ENCODE measurements at regions not wholly inside any gene's neighbourhood (a gene's known extent, or its start where the extent isn't known, plus 50 kb on each side); places are given as distances from the start of the nearest gene placed in this dataset.
"Not testable (repeated sequence)": the region's sequence is repeated elsewhere in the genome, so short reads cannot be mapped to it uniquely, and the experiment has no call there.

- Mint-ChIP-seq H3K4me1 (ENCODE audit: low read depth) (no peaks in the 10 kb centered on the region), H3K27ac (no peak overlapping the region), H3K36me3 (no peaks in the 10 kb centered on the region), H3K27me3 (peaks cover 35% of the 10 kb centered on the region), H3K4me3 (no peak overlapping the region), H3K9me3 (no peaks in the 10 kb centered on the region)
- ChIA-PET POLR2A (no interaction called here), CTCF (interaction anchor here (1.5 kb wide), 1 partner anchor 132 kb away, joined by 3 read pairs; no protein-coding TSS in a partner anchor)
- DNase-seq: no peak
- intact Hi-C loops (cut with micrococcal nuclease): no loop called here
Measured at GRCh38 chr15:83379579-83379959, 67.6 kb upstream of the SH3GL3 start.

DNA sequence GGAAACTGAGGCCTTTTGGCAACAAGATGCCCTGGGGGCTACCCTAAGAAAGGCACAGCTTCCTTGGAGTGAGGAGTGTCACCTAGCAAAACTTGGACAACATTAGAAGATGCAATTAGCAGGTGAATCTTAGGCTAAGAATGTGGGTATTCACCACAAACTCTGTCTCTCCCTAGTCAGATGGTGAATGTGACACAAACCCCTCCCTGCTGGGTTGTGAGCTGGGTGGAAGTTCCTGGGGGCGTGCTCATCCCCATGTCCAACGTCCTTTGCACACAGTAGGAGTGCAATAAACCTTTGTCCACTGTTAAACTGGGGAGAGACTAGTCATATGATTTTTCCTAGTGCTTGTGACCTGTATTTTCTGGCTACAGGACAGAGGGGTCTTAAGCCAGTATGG lies 67.1 kb upstream of the SH3GL3 start:
- H3K4me3 Mint-ChIP-seq: no peak overlapping the region
- CTCF ChIA-PET: interaction anchor here (0.7 to 1.5 kb wide), 2 partner anchors 131 to 133 kb away, joined by 3 read pairs; no protein-coding TSS in a partner anchor
- H3K4me1 Mint-ChIP-seq (ENCODE audit: low read depth): no peaks in the 10 kb centered on the region
- no peak overlapping the region for H3K27ac Mint-ChIP-seq
- no peaks in the 10 kb centered on the region for H3K9me3 Mint-ChIP-seq
- no peak for DNase-seq
- intact Hi-C loops (cut with micrococcal nuclease): loop anchor here (1.0 kb wide), 1 partner anchor 132 kb away; no protein-coding TSS in a partner anchor
- POLR2A ChIA-PET: no interaction called here
- H3K27me3 Mint-ChIP-seq: peaks cover 35% of the 10 kb centered on the region
- no peaks in the 10 kb centered on the region for H3K36me3 Mint-ChIP-seq

- H3K4me1 Mint-ChIP-seq (ENCODE audit: low read depth): no peaks in the 10 kb centered on the region
- no peaks in the 10 kb centered on the region for H3K9me3 Mint-ChIP-seq
- POLR2A ChIA-PET: no interaction called here
- intact Hi-C loops (cut with micrococcal nuclease): loop anchor here (1.0 kb wide), 1 partner anchor 132 kb away; no protein-coding TSS in a partner anchor
- H3K27me3 Mint-ChIP-seq: peaks cover 31% of the 10 kb centered on the region
- H3K36me3 Mint-ChIP-seq: no peaks in the 10 kb centered on the region
- CTCF ChIA-PET: interaction anchor here (0.7 to 1.5 kb wide), 2 partner anchors 132 to 134 kb away, joined by 3 read pairs; no protein-coding TSS in a partner anchor
- peak; percentile 55 for DNase-seq
- no peak overlapping the region for H3K4me3 Mint-ChIP-seq
- no peak overlapping the region for H3K27ac Mint-ChIP-seq
Measured at GRCh38 chr15:83380682-83381081, 66.5 kb upstream of the SH3GL3 start.

GRCh38 chr15:83383608-83384139 lies 63.5 kb upstream of the SH3GL3 start:
- POLR2A ChIA-PET; DNase-seq; H3K4me3 Mint-ChIP-seq; H3K9me3 Mint-ChIP-seq; H3K4me1 Mint-ChIP-seq (ENCODE audit: low read depth); intact Hi-C loops (cut with micrococcal nuclease); H3K27ac Mint-ChIP-seq; H3K36me3 Mint-ChIP-seq; CTCF ChIA-PET: not testable (repeated sequence)
- H3K27me3 Mint-ChIP-seq: peaks cover 16% of the 10 kb centered on the region

DNA sequence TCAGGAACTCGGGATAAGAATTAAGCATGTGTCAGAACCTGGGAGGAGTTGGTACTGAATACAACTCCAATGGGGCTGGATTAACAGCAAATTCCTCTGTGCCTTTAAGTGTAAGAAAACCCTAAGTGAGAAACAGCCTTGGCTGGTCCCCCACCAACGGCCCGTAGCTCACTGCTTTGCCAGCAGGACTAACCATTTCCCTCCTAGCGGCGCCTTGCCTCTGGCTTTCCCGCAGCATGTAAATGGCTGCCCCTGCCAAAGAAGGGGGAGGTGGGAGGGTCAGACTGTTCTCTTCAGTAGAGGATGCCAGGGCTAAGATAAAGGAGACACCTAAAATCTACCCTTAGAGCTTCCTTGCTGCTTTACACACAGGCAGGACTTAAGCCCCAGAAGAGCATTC lies 51.0 kb upstream of the SH3GL3 start:
- no peak overlapping the region for H3K27ac Mint-ChIP-seq
- H3K9me3 Mint-ChIP-seq: no peaks in the 10 kb centered on the region

More for the DNA sequence above, 51.0 kb upstream of the SH3GL3 start:
- no peak for DNase-seq
- H3K4me3 Mint-ChIP-seq: no peak overlapping the region
- H3K27me3 Mint-ChIP-seq: peaks cover 5% of the 10 kb centered on the region
- H3K4me1 Mint-ChIP-seq (ENCODE audit: low read depth): no peaks in the 10 kb centered on the region
- intact Hi-C loops (cut with micrococcal nuclease): no loop called here
- ChIA-PET CTCF (no interaction called here), POLR2A (no interaction called here)
- H3K36me3 Mint-ChIP-seq: no peaks in the 10 kb centered on the region

All from activated CD4-positive, alpha-beta memory T cell treated with anti-CD3 and anti-CD28 coated beads for 36 hours (primary cell).